SK-N-MC (cell line): ENCODE measurements at regions not wholly inside any gene's neighbourhood (a gene's known extent, or its start where the extent isn't known, plus 50 kb on each side); places are given as distances from the start of the nearest gene placed in this dataset.

Experiments
- EZH2 ChIP-seq: fragments of 200-600 bp; sonication (generic); IDR thresholded peaks from one replicate; pipeline ENCODE4 v1.6.1; 2017; ENCODE audit warnings: antibody characterized with exemption
- FOXP2 ChIP-seq: optimal IDR thresholded peaks from 2 replicates; pipeline ENCODE3; 2011; ENCODE audit warnings: mild to moderate bottlenecking, moderate library complexity; ENCODE audit not compliant: insufficient read depth; ENCODE audit errors: extremely low read length, control extremely low read depth
- POLR2AphosphoS5 ChIP-seq: IDR thresholded peaks from 2 replicates; pipeline ENCODE4 v1.6.1; 2012; ENCODE audit warnings: mild to moderate bottlenecking, low read depth, low read length, borderline replicate concordance

DNA sequence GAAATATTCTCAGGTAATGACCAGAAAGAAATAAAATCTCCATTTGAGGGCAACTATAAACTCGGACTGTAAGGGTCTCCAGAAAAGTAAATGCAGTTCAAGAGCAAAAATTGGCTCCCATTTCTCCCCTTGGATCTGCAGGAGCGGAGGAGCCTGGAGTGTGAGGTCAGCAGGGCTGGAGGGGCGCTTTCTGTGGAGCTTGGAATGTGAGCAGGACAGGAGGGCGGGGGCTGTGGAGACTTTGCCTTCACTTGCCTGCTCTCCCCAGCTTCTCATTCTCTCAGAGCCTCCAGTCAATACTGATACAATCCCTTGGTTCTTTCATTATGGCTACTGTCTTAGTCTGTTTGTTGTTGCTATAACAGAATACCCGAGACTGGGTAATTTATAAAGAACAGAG, 162.8 kb upstream of the ANKH start:
- TF ChIP-seq EZH2 (no peak), POLR2AphosphoS5 (no peak), FOXP2 (no peak)
